ENCODE measurements at regions not wholly inside any gene's neighbourhood (a gene's known extent, or its start where the extent isn't known, plus 50 kb on each side); places are given as distances from the start of the nearest gene placed in this dataset.

- TF ChIP-seq CTCF (IDR thresholded peaks at IDR 0.05; ENCODE audit: poor library complexity) (no peak), EZH2 (IDR thresholded peaks at IDR 0.05; ENCODE audit: borderline replicate concordance) (no peak)
Observed at GRCh38 chr2:16925145-16925544, 259.5 kb upstream of the CYRIA start.

All from hepatocyte (in vitro differentiated cells).